H9 (cell line): ENCODE measurements at regions not wholly inside any gene's neighbourhood (a gene's known extent, or its start where the extent isn't known, plus 50 kb on each side); places are given as distances from the start of the nearest gene placed in this dataset.

ENCODE experiments used
- DNase-seq: peaks from one replicate; pipeline ENCODE4 v3.0.0-alpha.2; 2017
- H2AFZ ChIP-seq: one replicate; pipeline ENCODE4 v1.6.1; 2013; ENCODE audit warnings: mild to moderate bottlenecking, low read length, control low read depth, moderate library complexity
- H2AK5ac ChIP-seq: 2 replicates; pipeline ENCODE4 v1.6.1; 2013; ENCODE audit warnings: low read length, control low read depth, mixed read lengths; ENCODE audit not compliant: insufficient read length
- H2BK120ac ChIP-seq: one replicate; pipeline ENCODE4 v1.6.1; 2013; ENCODE audit warnings: low read depth, mild to moderate bottlenecking, low read length, control low read depth, inconsistent platforms; ENCODE audit not compliant: poor library complexity, severe bottlenecking
- H2BK12ac ChIP-seq: 2 replicates; pipeline ENCODE4 v1.6.1; 2013; ENCODE audit warnings: low read length, control low read depth, mixed read lengths, low read depth; ENCODE audit not compliant: insufficient read length
- H2BK15ac ChIP-seq: 2 replicates; pipeline ENCODE4 v1.6.1; 2013; ENCODE audit warnings: low read depth, low read length, control low read depth
- H2BK20ac ChIP-seq: one replicate; pipeline ENCODE4 v1.6.1; 2013; ENCODE audit warnings: low read depth, mild to moderate bottlenecking, low read length, control low read depth, inconsistent platforms; ENCODE audit not compliant: poor library complexity, severe bottlenecking
- H2BK5ac ChIP-seq: 2 replicates; pipeline ENCODE4 v1.6.1; 2013; ENCODE audit warnings: low read length, control low read depth, mixed read lengths; ENCODE audit not compliant: insufficient read length
- H3K14ac ChIP-seq: 2 replicates; pipeline ENCODE4 v1.6.1; 2013; ENCODE audit warnings: low read length, control low read depth; ENCODE audit not compliant: insufficient read depth
- H3K18ac ChIP-seq: 2 replicates; pipeline ENCODE4 v1.6.1; 2013; ENCODE audit warnings: low read depth, mild to moderate bottlenecking, mixed read lengths, low read length, control low read depth; ENCODE audit not compliant: insufficient read length
- H3K23ac ChIP-seq: 2 replicates; pipeline ENCODE4 v1.6.1; 2013; ENCODE audit warnings: low read length, control low read depth, mixed read lengths, low read depth; ENCODE audit not compliant: insufficient read length
- H3K23me2 ChIP-seq: 2 replicates; pipeline ENCODE4 v1.6.1; 2013; ENCODE audit warnings: low read depth, mild to moderate bottlenecking, mixed read lengths, low read length, control low read depth; ENCODE audit not compliant: insufficient read length, poor library complexity, severe bottlenecking
- H3K27ac ChIP-seq: 2 replicates; pipeline ENCODE4 v1.5.1; 2013; ENCODE audit warnings: low read length, control low read depth, mixed read lengths, low read depth; ENCODE audit not compliant: insufficient read length
- H3K27me3 ChIP-seq: 2 replicates; pipeline ENCODE4 v1.6.1; 2013; ENCODE audit warnings: low read length, control low read depth, inconsistent platforms; ENCODE audit not compliant: insufficient read depth
- H3K4ac ChIP-seq: 2 replicates; pipeline ENCODE4 v1.6.1; 2013; ENCODE audit warnings: low read depth, mild to moderate bottlenecking, control low read depth, inconsistent platforms, low read length, moderate library complexity
- H3K4me1 ChIP-seq: 2 replicates; pipeline ENCODE4 v1.6.1; 2013; ENCODE audit warnings: low read length, control low read depth, inconsistent platforms; ENCODE audit not compliant: insufficient read depth
- H3K4me2 ChIP-seq: 2 replicates; pipeline ENCODE4 v1.6.1; 2013; ENCODE audit warnings: low read length, control low read depth, mixed read lengths; ENCODE audit not compliant: insufficient read length, insufficient read depth
- H3K56ac ChIP-seq: 2 replicates; pipeline ENCODE4 v1.6.1; 2013; ENCODE audit warnings: low read depth, mild to moderate bottlenecking, mixed read lengths, low read length, control low read depth; ENCODE audit not compliant: insufficient read length
- H3K79me1 ChIP-seq: 2 replicates; pipeline ENCODE4 v1.6.1; 2013; ENCODE audit warnings: low read depth, mild to moderate bottlenecking, moderate library complexity, low read length, control low read depth, inconsistent platforms; ENCODE audit not compliant: insufficient read depth, poor library complexity, severe bottlenecking
- H3K79me2 ChIP-seq: 2 replicates; pipeline ENCODE4 v1.6.1; 2013; ENCODE audit warnings: low read length, control low read depth, inconsistent platforms; ENCODE audit not compliant: insufficient read depth
- H3K9ac ChIP-seq: 2 replicates; pipeline ENCODE4 v1.6.1; 2013; ENCODE audit warnings: low read length, control low read depth, mixed read lengths; ENCODE audit not compliant: insufficient read length; ENCODE audit errors: extremely low read depth
- H3K9me3 ChIP-seq: one replicate; pipeline ENCODE4 v1.6.1; 2013; ENCODE audit warnings: low read depth, low read length, inconsistent platforms; ENCODE audit not compliant: control insufficient read depth
- H3T11ph ChIP-seq: one replicate; pipeline ENCODE4 v1.6.1; 2013; ENCODE audit warnings: mild to moderate bottlenecking, low read length, control low read depth, inconsistent platforms
- H4K20me1 ChIP-seq: one replicate; pipeline ENCODE4 v1.6.1; 2013; ENCODE audit not compliant: control insufficient read depth, insufficient read length, insufficient read depth
- H4K5ac ChIP-seq: 2 replicates; pipeline ENCODE4 v1.6.1; 2013; ENCODE audit warnings: low read depth, mild to moderate bottlenecking, mixed read lengths, low read length, control low read depth; ENCODE audit not compliant: insufficient read length
- H4K8ac ChIP-seq: replicated peaks from 2 replicates; pipeline ENCODE4 v1.6.1; 2013; ENCODE audit warnings: low read length, control low read depth, mixed read lengths, low read depth; ENCODE audit not compliant: insufficient read length
- H4K91ac ChIP-seq: 2 replicates; pipeline ENCODE4 v1.6.1; 2013; ENCODE audit warnings: low read depth, mild to moderate bottlenecking, moderate library complexity, mixed read lengths, low read length, control low read depth; ENCODE audit not compliant: insufficient read length
- H3K27ac Mint-ChIP-seq, 3 experiments: 2 replicates in 2 of 3; 3 replicates in 1 of 3; pipeline ENCODE4 v1.8.0; 2020 to 2021; ENCODE audit warnings: mixed read lengths in 3 of 3, mild to moderate bottlenecking in 1 of 3, moderate library complexity in 1 of 3
- H3K27me3 Mint-ChIP-seq: 2 replicates; pipeline ENCODE4 v1.8.0; 2021; ENCODE audit warnings: low read depth, mild to moderate bottlenecking, moderate library complexity, mixed read lengths
- H3K36me3 Mint-ChIP-seq, 3 experiments: 2 replicates in 2 of 3; 3 replicates in 1 of 3; pipeline ENCODE4 v1.8.0; 2020 to 2021; ENCODE audit warnings: low read depth in 3 of 3, mixed read lengths in 3 of 3; ENCODE audit not compliant: insufficient read depth in 1 of 3
- H3K4me1 Mint-ChIP-seq, 2 experiments: 2 replicates each; pipeline ENCODE4 v1.8.0; 2020; ENCODE audit warnings: mixed read lengths in 2 of 2
- H3K4me3 Mint-ChIP-seq, 2 experiments: 2 replicates in 1 of 2; 3 replicates in 1 of 2; pipeline ENCODE4 v1.8.0; 2020 to 2021; ENCODE audit warnings: mild to moderate bottlenecking in 2 of 2, mixed read lengths in 2 of 2, moderate library complexity in 1 of 2
- H3K9me3 Mint-ChIP-seq, 2 experiments: 2 replicates in 1 of 2; 3 replicates in 1 of 2; pipeline ENCODE4 v1.8.0; 2020; ENCODE audit warnings: mild to moderate bottlenecking in 2 of 2, mixed read lengths in 2 of 2, moderate library complexity in 1 of 2
- WGBS: extraction: QIAGEN DNeasy Blood & Tissue Kit; methylation state at CpG from one replicate; pipeline ENCODE4 v1.1.7; 2013; ENCODE audit warnings: missing lambda C conversion rate, low lambda C conversion rate, mixed read lengths; ENCODE audit not compliant: insufficient read length; ENCODE audit errors: extremely low coverage; 5-methylcytosine and 5-hydroxymethylcytosine counted together
- TF ChIP-seq, protein P1 (sequence below): fragments of 200-600 bp; sonication (generic); conservative IDR thresholded peaks from 3 replicates; pipeline ENCODE4 v1.8.0; 2021; ENCODE audit warnings: antibody characterized with exemption, mild to moderate bottlenecking

DNA sequence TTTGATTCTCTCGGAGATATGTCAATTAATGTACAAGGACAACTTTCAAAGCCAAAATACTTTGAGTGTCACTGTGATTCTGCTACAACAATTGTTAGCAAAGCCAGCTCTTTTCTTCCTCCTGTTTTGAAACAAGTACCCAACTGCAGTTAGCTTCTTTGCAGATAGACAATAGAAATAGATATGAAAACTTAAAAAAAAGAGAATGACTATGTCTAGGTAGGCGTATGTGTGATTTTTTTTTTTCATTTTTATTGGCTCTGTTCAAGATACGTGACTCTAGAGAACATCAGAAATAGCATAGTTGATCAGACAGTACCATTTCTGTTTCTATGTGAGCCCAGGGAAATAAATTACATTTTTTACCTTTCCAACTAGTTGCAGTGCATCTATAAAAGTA lies 142.9 kb upstream of the CNTN4 start:
- no peak overlapping the region for H4K8ac ChIP-seq
- H3T11ph ChIP-seq = no peak overlapping the region
- no peak for DNase-seq
- no peak overlapping the region for H3K18ac ChIP-seq
- H3K23ac ChIP-seq = no peak overlapping the region
- Mint-ChIP-seq H3K9me3 (peaks cover 0 to 2% of the 10 kb centered on the region in 2 experiments; a peak in 1 of 5 replicates), H3K4me3 (no peak overlapping the region), H3K4me1 (peaks cover 0 to 6% of the 10 kb centered on the region in 2 experiments; a peak in 1 of 4 replicates), H3K27ac (no peak overlapping the region), H3K36me3 (no peaks in the 10 kb centered on the region), H3K27me3 (no peaks in the 10 kb centered on the region)
- no CpG with 5 or more reads among the region's 3 CpGs for WGBS
- TF ChIP-seq, protein P1, sequence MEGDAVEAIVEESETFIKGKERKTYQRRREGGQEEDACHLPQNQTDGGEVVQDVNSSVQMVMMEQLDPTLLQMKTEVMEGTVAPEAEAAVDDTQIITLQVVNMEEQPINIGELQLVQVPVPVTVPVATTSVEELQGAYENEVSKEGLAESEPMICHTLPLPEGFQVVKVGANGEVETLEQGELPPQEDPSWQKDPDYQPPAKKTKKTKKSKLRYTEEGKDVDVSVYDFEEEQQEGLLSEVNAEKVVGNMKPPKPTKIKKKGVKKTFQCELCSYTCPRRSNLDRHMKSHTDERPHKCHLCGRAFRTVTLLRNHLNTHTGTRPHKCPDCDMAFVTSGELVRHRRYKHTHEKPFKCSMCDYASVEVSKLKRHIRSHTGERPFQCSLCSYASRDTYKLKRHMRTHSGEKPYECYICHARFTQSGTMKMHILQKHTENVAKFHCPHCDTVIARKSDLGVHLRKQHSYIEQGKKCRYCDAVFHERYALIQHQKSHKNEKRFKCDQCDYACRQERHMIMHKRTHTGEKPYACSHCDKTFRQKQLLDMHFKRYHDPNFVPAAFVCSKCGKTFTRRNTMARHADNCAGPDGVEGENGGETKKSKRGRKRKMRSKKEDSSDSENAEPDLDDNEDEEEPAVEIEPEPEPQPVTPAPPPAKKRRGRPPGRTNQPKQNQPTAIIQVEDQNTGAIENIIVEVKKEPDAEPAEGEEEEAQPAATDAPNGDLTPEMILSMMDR = no peak
- no peak overlapping the region for H2AK5ac ChIP-seq
- no peak overlapping the region for H2BK20ac ChIP-seq
- no peak overlapping the region for H3K14ac ChIP-seq
- H2AFZ ChIP-seq = no peak overlapping the region
- H3K27ac ChIP-seq = no peak overlapping the region
- no peak overlapping the region for H3K9ac ChIP-seq
- no peaks in the 10 kb centered on the region for H3K27me3 ChIP-seq
- H3K4me1 ChIP-seq = no peaks in the 10 kb centered on the region
- H3K79me1 ChIP-seq = no peaks in the 10 kb centered on the region
- H3K4ac ChIP-seq = no peak overlapping the region
- no peak overlapping the region for H2BK120ac ChIP-seq
- H3K79me2 ChIP-seq = no peaks in the 10 kb centered on the region
- H3K56ac ChIP-seq = no peak overlapping the region
- no peaks in the 10 kb centered on the region for H4K20me1 ChIP-seq
- no peaks in the 10 kb centered on the region for H3K9me3 ChIP-seq
- H3K23me2 ChIP-seq = no peaks in the 10 kb centered on the region
- H4K5ac ChIP-seq = no peak overlapping the region
- no peak overlapping the region for H2BK12ac ChIP-seq
- no peak overlapping the region for H2BK5ac ChIP-seq
- H2BK15ac ChIP-seq = no peak overlapping the region
- H4K91ac ChIP-seq = no peak overlapping the region
- H3K4me2 ChIP-seq = no peak overlapping the region
